Natural killer cell treated with Interleukin-12 subunit alpha and Interleukin-12 subunit beta and Interleukin-15 and Interleukin-18, amount 100 ng/mL, for 72 hours (primary cell): ENCODE measurements at regions not wholly inside any gene's neighbourhood (a gene's known extent, or its start where the extent isn't known, plus 50 kb on each side); places are given as distances from the start of the nearest gene placed in this dataset.
A peak's percentile ranks its signal among the peaks of the same experiment; 100 is the strongest.

Source experiments
- ATAC-seq, 2 donors: fragments of 150-1000 bp; cut with Tn5 transposase in 1 of 2; sonication (Bioruptor Pico), chemical (Tn5 transposase) in 1 of 2; 2 replicates each; pipeline ENCODE4 v1.10.0; 2021
- DNase-seq: peaks from one replicate; pipeline ENCODE4 v3.0.0; 2022; ENCODE audit warnings: low spot score
- H3K27ac Mint-ChIP-seq, 2 donors: 1 replicate in 1 of 2; 2 replicates in 1 of 2; pipeline ENCODE4 v1.8.0; 2022; ENCODE audit warnings: mixed read lengths in 2 of 2, mild to moderate bottlenecking in 1 of 2, moderate library complexity in 1 of 2
- H3K27me3 Mint-ChIP-seq, 2 donors: 1 replicate in 1 of 2; 2 replicates in 1 of 2; pipeline ENCODE4 v1.8.0; 2022; ENCODE audit warnings: mixed read lengths in 2 of 2
- H3K36me3 Mint-ChIP-seq: one replicate; pipeline ENCODE4 v1.8.0; 2022; ENCODE audit warnings: mixed read lengths
- H3K4me1 Mint-ChIP-seq, 2 donors: 1 replicate in 1 of 2; 2 replicates in 1 of 2; pipeline ENCODE4 v1.8.0; 2022; ENCODE audit warnings: low read depth in 2 of 2, mixed read lengths in 2 of 2, mild to moderate bottlenecking in 1 of 2
- H3K4me3 Mint-ChIP-seq: one replicate; pipeline ENCODE4 v1.8.0; 2022; ENCODE audit warnings: mixed read lengths
- H3K9me3 Mint-ChIP-seq: 2 replicates; pipeline ENCODE4 v1.8.0; 2022; ENCODE audit warnings: mixed read lengths

- Mint-ChIP-seq H3K27me3 (peaks cover 24 to 41% of the 10 kb centered on the region in 2 donors), H3K36me3 (no peaks in the 10 kb centered on the region), H3K4me1 (no peaks in the 10 kb centered on the region), H3K27ac (no peak overlapping the region), H3K9me3 (no peaks in the 10 kb centered on the region), H3K4me3 (no peak overlapping the region)
- DNase-seq (no peak), ATAC-seq (no peak)
These were observed 480.5 kb upstream of the SULF2 start for GRCh38 chr20:48265791-48266190.

GRCh38 chr20:48262955-48263354 is 477.7 kb upstream of the SULF2 start:
- H3K27ac Mint-ChIP-seq = no peak overlapping the region
- no peaks in the 10 kb centered on the region for H3K9me3 Mint-ChIP-seq
- DNase-seq (no peak), ATAC-seq (no peak)
- no peak overlapping the region for H3K4me3 Mint-ChIP-seq
- no peaks in the 10 kb centered on the region for H3K4me1 Mint-ChIP-seq
- no peaks in the 10 kb centered on the region for H3K36me3 Mint-ChIP-seq
- peaks cover 22 to 28% of the 10 kb centered on the region in 2 donors for H3K27me3 Mint-ChIP-seq

- peaks cover 22 to 25% of the 10 kb centered on the region in 2 donors for H3K27me3 Mint-ChIP-seq
- no peaks in the 10 kb centered on the region for H3K36me3 Mint-ChIP-seq
- no peaks in the 10 kb centered on the region for H3K4me1 Mint-ChIP-seq
- no peak for DNase-seq
- no peak for ATAC-seq
- H3K4me3 Mint-ChIP-seq = no peak overlapping the region
- no peak overlapping the region for H3K27ac Mint-ChIP-seq
- no peaks in the 10 kb centered on the region for H3K9me3 Mint-ChIP-seq
These were observed 477.2 kb upstream of the SULF2 start for GRCh38 chr20:48262466-48262865.

DNA sequence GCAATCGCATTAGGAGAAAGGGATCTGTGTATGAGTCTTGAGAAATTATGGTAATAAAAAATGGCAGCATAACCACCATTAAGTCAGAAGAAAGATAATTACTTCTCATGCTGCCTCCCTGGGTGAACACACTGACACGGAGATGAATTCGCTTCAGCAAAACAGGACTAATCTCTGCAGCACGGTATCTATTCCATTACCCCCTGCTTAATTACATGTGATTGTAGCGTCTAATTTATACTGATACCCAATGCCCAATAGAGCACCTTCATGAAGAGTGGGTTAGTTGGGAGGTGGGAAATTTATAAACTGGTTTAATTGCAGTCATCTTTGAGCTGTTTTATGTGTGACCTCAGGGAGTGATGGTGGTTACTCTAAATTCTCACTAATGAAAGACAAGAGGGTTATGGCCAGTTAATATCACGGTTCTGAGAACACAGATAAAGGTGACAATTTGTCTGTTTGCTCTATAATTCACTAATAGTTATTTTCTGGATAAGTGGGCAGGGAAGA is 476.2 kb upstream of the SULF2 start:
- no peak for DNase-seq
- ATAC-seq = no peak
- Mint-ChIP-seq H3K4me1 (no peaks in the 10 kb centered on the region), H3K27ac (no peak overlapping the region), H3K4me3 (no peak overlapping the region), H3K27me3 (peaks cover 22 to 26% of the 10 kb centered on the region in 2 donors), H3K36me3 (no peaks in the 10 kb centered on the region), H3K9me3 (no peaks in the 10 kb centered on the region)

DNA sequence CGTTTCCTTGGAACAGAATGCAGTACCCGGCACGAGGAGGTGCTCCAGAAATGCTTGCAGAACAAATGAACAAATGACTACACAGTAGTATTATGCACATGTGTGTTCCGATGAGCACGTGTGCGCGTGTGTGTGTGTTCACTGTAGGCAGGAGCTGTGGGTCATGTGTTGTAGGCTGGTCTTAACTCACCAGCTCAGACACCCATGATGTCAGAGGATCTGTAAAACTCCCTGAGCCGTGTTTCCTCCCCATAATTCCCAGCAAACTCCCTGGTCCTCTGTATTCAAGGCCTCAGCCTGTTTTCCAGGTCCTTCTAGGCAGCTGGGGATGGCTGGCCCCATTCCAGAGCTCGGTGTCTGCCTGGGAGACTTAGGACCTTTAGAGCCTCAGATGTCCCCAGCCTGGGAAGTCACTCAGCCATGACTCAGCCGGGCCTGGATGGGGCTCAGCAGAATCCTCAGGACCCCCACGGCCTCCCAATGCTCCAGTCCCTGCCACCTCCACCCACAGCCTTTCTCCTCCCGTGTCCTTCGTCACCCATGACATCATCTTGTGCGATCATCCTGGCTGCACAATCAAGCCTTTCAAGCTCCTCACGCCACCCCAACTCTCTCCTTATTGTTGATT is 475.0 kb upstream of the SULF2 start:
- H3K4me1 Mint-ChIP-seq = no peaks in the 10 kb centered on the region
- ATAC-seq = no peak
- H3K27me3 Mint-ChIP-seq = peaks cover 23 to 31% of the 10 kb centered on the region in 2 donors
- no peak for DNase-seq
- H3K27ac Mint-ChIP-seq = no peak overlapping the region
- H3K4me3 Mint-ChIP-seq = no peak overlapping the region
- no peaks in the 10 kb centered on the region for H3K36me3 Mint-ChIP-seq
- no peaks in the 10 kb centered on the region for H3K9me3 Mint-ChIP-seq

- ATAC-seq (no peak), DNase-seq (no peak)
- H3K36me3 Mint-ChIP-seq = no peaks in the 10 kb centered on the region
- H3K9me3 Mint-ChIP-seq = no peaks in the 10 kb centered on the region
- H3K27me3 Mint-ChIP-seq = peaks cover 23 to 38% of the 10 kb centered on the region in 2 donors
- H3K27ac Mint-ChIP-seq = no peak overlapping the region
- no peak overlapping the region for H3K4me3 Mint-ChIP-seq
- no peaks in the 10 kb centered on the region for H3K4me1 Mint-ChIP-seq
These were observed 474.2 kb upstream of the SULF2 start for GRCh38 chr20:48259456-48259855.

GRCh38 chr20:48257833-48258232 is 472.6 kb upstream of the SULF2 start:
- Mint-ChIP-seq H3K4me3 (no peak overlapping the region), H3K4me1 (no peaks in the 10 kb centered on the region), H3K9me3 (no peaks in the 10 kb centered on the region), H3K27ac (no peak overlapping the region), H3K27me3 (peaks cover 22 to 34% of the 10 kb centered on the region in 2 donors), H3K36me3 (no peaks in the 10 kb centered on the region)
- ATAC-seq = peak in 1 of 2 donors; percentile 38
- DNase-seq = no peak

DNA sequence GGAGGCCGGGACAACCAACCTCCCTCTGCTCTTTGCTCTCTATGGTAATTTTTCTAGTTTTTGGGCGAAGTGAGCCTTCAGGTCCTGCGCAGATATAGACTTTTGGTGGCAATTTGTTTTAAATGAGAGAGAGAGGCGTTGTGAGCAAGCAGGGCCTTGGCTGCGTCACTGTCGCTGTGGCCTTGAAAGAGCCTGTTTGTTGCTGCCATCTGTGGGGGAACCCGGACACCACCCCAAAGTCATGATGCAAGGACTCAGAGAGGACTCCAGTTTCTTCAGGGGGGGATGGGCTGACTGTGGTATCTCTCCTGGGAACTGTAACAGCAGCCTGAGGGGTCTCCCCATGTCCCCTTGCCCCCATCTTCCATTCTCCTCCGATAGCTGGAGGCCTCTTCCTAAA is 462.7 kb upstream of the SULF2 start:
- Mint-ChIP-seq H3K27me3 (peaks cover 24% of the 10 kb centered on the region in 2 donors), H3K36me3 (no peaks in the 10 kb centered on the region), H3K9me3 (no peaks in the 10 kb centered on the region), H3K4me3 (no peak overlapping the region), H3K4me1 (peaks cover 0 to 3% of the 10 kb centered on the region in 2 donors), H3K27ac (no peak overlapping the region)
- no peak for ATAC-seq
- DNase-seq = no peak

DNA sequence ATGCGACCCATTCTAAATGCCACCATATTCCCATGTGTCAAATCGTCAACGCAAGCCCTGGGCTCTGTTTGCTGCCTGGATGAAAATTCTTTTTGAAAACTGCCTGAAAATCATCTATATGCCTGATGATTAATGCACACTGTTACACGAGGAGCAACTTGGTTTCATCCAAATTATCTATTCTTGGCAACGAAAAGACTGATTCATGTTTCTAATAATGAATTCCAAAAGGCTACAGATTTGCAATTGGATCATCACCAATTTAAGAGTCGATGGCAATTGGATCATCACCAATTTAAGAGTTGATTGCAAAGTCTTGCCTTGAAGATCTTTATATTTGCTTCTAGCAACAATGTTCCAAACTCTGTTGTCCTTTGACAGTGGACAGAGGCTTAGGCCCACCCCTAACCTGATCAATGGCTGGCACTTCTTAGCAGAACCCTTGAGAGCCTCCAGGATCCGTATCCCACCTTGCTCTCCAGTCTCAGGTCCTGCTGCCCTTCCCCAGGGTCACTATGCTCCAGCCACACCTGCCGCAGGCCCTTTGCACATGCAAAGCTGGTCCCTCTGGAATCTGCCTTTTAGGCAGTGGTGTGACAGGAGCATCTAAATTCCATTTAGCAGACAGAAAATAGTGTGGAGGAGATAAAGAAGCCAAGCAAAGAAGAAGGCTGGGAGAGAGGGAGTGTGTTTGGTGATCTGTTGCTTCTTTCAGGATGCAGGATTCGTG is 460.9 kb upstream of the SULF2 start:
- H3K27ac Mint-ChIP-seq = no peak overlapping the region
- no peak for ATAC-seq
- peaks cover 0 to 3% of the 10 kb centered on the region in 2 donors for H3K4me1 Mint-ChIP-seq
- peaks cover 18 to 19% of the 10 kb centered on the region in 2 donors for H3K27me3 Mint-ChIP-seq
- no peaks in the 10 kb centered on the region for H3K36me3 Mint-ChIP-seq
- DNase-seq = no peak
- H3K9me3 Mint-ChIP-seq = no peaks in the 10 kb centered on the region
- H3K4me3 Mint-ChIP-seq = no peak overlapping the region

DNA sequence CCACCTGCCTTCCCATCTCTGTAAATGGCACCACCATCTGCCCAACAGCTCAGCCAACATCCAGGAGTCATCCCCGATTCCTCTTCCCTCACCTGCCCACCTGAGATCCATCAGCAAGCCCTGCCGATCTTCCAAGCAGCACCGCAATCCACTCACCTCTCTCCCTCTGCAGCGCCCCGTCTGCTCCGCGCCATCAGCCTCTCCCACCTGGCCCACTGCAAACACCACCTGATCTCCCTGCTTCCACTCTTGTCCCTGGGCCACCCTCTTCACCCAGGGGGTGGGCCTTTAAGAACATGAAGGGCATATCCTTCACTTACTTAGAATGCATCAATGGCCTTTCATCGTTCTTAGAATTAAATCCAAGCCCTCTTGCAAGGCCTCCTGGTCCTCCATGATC is 457.3 kb upstream of the SULF2 start:
- DNase-seq = no peak
- ATAC-seq = no peak
- Mint-ChIP-seq H3K36me3 (no peaks in the 10 kb centered on the region), H3K27ac (no peak overlapping the region), H3K27me3 (peaks cover 16 to 27% of the 10 kb centered on the region in 2 donors), H3K9me3 (no peaks in the 10 kb centered on the region), H3K4me3 (no peak overlapping the region), H3K4me1 (peaks cover 0 to 3% of the 10 kb centered on the region in 2 donors)

GRCh38 chr20:48241482-48241881 is 456.2 kb upstream of the SULF2 start:
- no peak overlapping the region for H3K27ac Mint-ChIP-seq
- DNase-seq (no peak), ATAC-seq (no peak)
- no peaks in the 10 kb centered on the region for H3K36me3 Mint-ChIP-seq
- peaks cover 15 to 27% of the 10 kb centered on the region in 2 donors for H3K27me3 Mint-ChIP-seq
- no peaks in the 10 kb centered on the region for H3K9me3 Mint-ChIP-seq
- H3K4me3 Mint-ChIP-seq = no peak overlapping the region
- H3K4me1 Mint-ChIP-seq = peaks cover 0 to 3% of the 10 kb centered on the region in 2 donors

- DNase-seq = no peak
- Mint-ChIP-seq H3K27ac (no peak overlapping the region), H3K36me3 (no peaks in the 10 kb centered on the region), H3K4me1 (no peaks in the 10 kb centered on the region), H3K4me3 (no peak overlapping the region), H3K9me3 (no peaks in the 10 kb centered on the region), H3K27me3 (peaks cover 9 to 19% of the 10 kb centered on the region in 2 donors)
- no peak for ATAC-seq
These were observed 453.5 kb upstream of the SULF2 start for GRCh38 chr20:48238781-48239180.

DNA sequence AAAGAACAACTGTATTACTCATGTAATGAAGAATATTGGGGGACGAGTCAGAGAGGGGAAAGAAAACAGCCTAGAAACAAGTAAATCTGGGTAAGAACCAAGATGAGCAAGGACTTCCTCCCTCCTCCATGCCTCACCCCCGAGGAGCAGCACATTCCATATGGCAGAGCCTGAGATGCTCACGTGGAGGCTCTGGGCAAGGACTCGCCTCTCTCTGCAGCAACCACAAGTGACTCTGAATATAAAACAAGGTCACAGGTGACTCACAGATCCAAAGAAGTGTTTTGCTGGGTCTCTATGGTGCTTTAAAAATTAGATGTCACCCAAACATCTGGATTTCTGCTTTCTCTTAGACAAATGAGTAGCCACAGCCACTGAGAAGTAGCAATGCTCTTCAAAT is 453.0 kb upstream of the SULF2 start:
- H3K4me3 Mint-ChIP-seq = no peak overlapping the region
- no peaks in the 10 kb centered on the region for H3K4me1 Mint-ChIP-seq
- no peak for DNase-seq
- H3K9me3 Mint-ChIP-seq = no peaks in the 10 kb centered on the region
- no peaks in the 10 kb centered on the region for H3K36me3 Mint-ChIP-seq
- ATAC-seq = no peak
- H3K27me3 Mint-ChIP-seq = peaks cover 9 to 21% of the 10 kb centered on the region in 2 donors
- no peak overlapping the region for H3K27ac Mint-ChIP-seq
